Upper lobe of left lung (tissue), 6 donors: ENCODE measurements at regions not wholly inside any gene's neighbourhood (a gene's known extent, or its start where the extent isn't known, plus 50 kb on each side); places are given as distances from the start of the nearest gene placed in this dataset.

Experiments
- ATAC-seq, 2 donors: fragments of 200-7000 bp; cut with Tn5 transposase; one replicate each; pipeline ENCODE4 v1.9.1; 2022; ENCODE audit warnings: mild to moderate bottlenecking in 2 of 2, moderate library complexity in 2 of 2; ENCODE audit not compliant: low FRiP score in 2 of 2
- DNase-seq, 2 donors: peaks; one replicate each; pipeline ENCODE4 v3.0.0-alpha.2; 2019 to 2020
- H3K27ac ChIP-seq, 4 donors: fragments of 200-600 bp; sonication (generic); one replicate each; pipeline ENCODE4 v1.5.1; 2016 to 2019
- H3K27me3 ChIP-seq, 4 donors: fragments of 200-600 bp; sonication (generic); one replicate each; pipeline ENCODE4 v1.5.1; 2017 to 2019
- H3K36me3 ChIP-seq, 4 donors: fragments of 200-600 bp; sonication (generic); one replicate each; pipeline ENCODE4 v1.5.1; 2016 to 2019
- H3K4me1 ChIP-seq, 4 donors: fragments of 200-600 bp; sonication (generic); one replicate each; pipeline ENCODE4 v1.5.1; 2018 to 2019
- H3K4me3 ChIP-seq, 4 donors: fragments of 200-600 bp; sonication (generic); one replicate each; pipeline ENCODE4 v1.5.1; 2017 to 2019; ENCODE audit warnings: mild to moderate bottlenecking in 2 of 4, moderate library complexity in 1 of 4
- H3K9me3 ChIP-seq, 4 donors: fragments of 200-600 bp; sonication (generic); one replicate each; pipeline ENCODE4 v1.5.1; 2018 to 2019
- EP300 ChIP-seq, 4 donors: sonication (generic); formaldehyde crosslinking; IDR thresholded peaks; one replicate each; pipeline ENCODE4 v1.5.1; 2017; ENCODE audit warnings: antibody characterized with exemption in 4 of 4, control low read depth in 2 of 4
- POLR2A ChIP-seq, 4 donors: fragments of 450-650 bp; IDR thresholded peaks; one replicate each; pipeline ENCODE4 v1.5.1; 2016 to 2017; ENCODE audit warnings: antibody characterized with exemption in 4 of 4, mild to moderate bottlenecking in 2 of 4
- POLR2AphosphoS5 ChIP-seq, 2 donors: sonication (generic); formaldehyde crosslinking; IDR thresholded peaks; one replicate each; pipeline ENCODE4 v1.5.1; 2017; ENCODE audit warnings: antibody characterized with exemption in 2 of 2
- WGBS, 2 donors: methylation state at CpG; one replicate each; pipeline ENCODE4 v1.1.5; 2017 to 2018; 5-methylcytosine and 5-hydroxymethylcytosine counted together
- TF ChIP-seq, protein P1 (sequence below), 6 experiments: fragments of 450-650 bp in 4 of 6; fragments of 200-600 bp in 2 of 6; sonication (generic) in 2 of 6; IDR thresholded peaks; one replicate each; pipeline ENCODE4 v1.5.1; 2016 to 2019; ENCODE audit warnings: antibody characterized with exemption in 6 of 6
- donor health status: DM: no; HTN: no; CAD: no; lungs with moderate emphysema.
- donor health status: DM: no; HTN: yes; CAD: no; lungs with severe emphysema.

GRCh38 chr6:140366991-140367390 lies 992.5 kb upstream of the CITED2 start:
- H3K36me3 ChIP-seq: no peaks in the 10 kb centered on the region
- TF ChIP-seq, protein P1, sequence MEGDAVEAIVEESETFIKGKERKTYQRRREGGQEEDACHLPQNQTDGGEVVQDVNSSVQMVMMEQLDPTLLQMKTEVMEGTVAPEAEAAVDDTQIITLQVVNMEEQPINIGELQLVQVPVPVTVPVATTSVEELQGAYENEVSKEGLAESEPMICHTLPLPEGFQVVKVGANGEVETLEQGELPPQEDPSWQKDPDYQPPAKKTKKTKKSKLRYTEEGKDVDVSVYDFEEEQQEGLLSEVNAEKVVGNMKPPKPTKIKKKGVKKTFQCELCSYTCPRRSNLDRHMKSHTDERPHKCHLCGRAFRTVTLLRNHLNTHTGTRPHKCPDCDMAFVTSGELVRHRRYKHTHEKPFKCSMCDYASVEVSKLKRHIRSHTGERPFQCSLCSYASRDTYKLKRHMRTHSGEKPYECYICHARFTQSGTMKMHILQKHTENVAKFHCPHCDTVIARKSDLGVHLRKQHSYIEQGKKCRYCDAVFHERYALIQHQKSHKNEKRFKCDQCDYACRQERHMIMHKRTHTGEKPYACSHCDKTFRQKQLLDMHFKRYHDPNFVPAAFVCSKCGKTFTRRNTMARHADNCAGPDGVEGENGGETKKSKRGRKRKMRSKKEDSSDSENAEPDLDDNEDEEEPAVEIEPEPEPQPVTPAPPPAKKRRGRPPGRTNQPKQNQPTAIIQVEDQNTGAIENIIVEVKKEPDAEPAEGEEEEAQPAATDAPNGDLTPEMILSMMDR (IDR thresholded peaks at IDR 0.05): no peak
- TF ChIP-seq POLR2AphosphoS5 (IDR thresholded peaks at IDR 0.05) (no peak), EP300 (IDR thresholded peaks at IDR 0.05) (no peak), POLR2A (IDR thresholded peaks at IDR 0.05) (no peak)
- H3K4me3 ChIP-seq: no peak overlapping the region
- H3K9me3 ChIP-seq: peaks cover 0 to 13% (median 6%) of the 10 kb centered on the region in 4 donors
- H3K4me1 ChIP-seq: no peaks in the 10 kb centered on the region
- no peaks in the 10 kb centered on the region for H3K27me3 ChIP-seq
- no peak overlapping the region for H3K27ac ChIP-seq
- DNase-seq (no peak), ATAC-seq (no peak)

DNA sequence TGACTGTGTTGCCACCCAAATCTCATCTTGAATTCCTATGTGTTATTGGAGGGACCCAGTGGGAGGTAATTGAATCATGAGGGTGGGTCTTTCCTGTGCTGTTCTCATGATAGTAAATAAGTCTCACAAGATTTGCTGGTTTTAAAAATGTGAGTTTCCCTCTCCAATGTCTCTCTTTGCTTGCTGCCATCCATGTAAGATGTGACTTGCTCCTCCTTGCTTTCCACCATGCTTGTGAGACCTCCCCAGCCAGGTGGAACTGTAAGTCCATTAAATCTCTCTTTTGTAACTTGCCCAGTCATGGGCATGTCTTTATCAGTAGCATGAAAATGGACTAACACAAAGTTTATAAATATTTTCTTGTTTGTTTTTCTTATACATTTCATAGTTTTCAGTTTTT lies 990.5 kb upstream of the CITED2 start:
- DNase-seq (no peak), ATAC-seq (no peak)
- no peak overlapping the region for H3K4me3 ChIP-seq
- H3K36me3 ChIP-seq: no peaks in the 10 kb centered on the region
- H3K4me1 ChIP-seq: no peaks in the 10 kb centered on the region
- TF ChIP-seq EP300 (IDR thresholded peaks at IDR 0.05): no peak
- no peak for TF ChIP-seq POLR2AphosphoS5 (IDR thresholded peaks at IDR 0.05)
- no peak for TF ChIP-seq POLR2A (IDR thresholded peaks at IDR 0.05)
- TF ChIP-seq, protein P1 (IDR thresholded peaks at IDR 0.05): no peak
- H3K9me3 ChIP-seq: peaks cover 0 to 13% (median 6%) of the 10 kb centered on the region in 4 donors
- H3K27ac ChIP-seq: no peak overlapping the region
- H3K27me3 ChIP-seq: no peaks in the 10 kb centered on the region

GRCh38 chr6:140360651-140361050 lies 986.2 kb upstream of the CITED2 start:
- 43 to 70% methylated on average over 3 of the region's 3 CpGs for WGBS, 2 donors
- Histone ChIP-seq H3K27ac (no peak overlapping the region), H3K27me3 (no peaks in the 10 kb centered on the region), H3K9me3 (peaks cover 0 to 13% (median 6%) of the 10 kb centered on the region in 4 donors), H3K4me3 (no peak overlapping the region), H3K36me3 (no peaks in the 10 kb centered on the region), H3K4me1 (no peaks in the 10 kb centered on the region)
- DNase-seq: no peak
- TF ChIP-seq POLR2AphosphoS5 (IDR thresholded peaks at IDR 0.05): no peak
- no peak for TF ChIP-seq POLR2A (IDR thresholded peaks at IDR 0.05)
- no peak for TF ChIP-seq EP300 (IDR thresholded peaks at IDR 0.05)
- TF ChIP-seq, protein P1 (IDR thresholded peaks at IDR 0.05): no peak
- ATAC-seq: no peak

GRCh38 chr6:140355476-140355875 lies 981.0 kb upstream of the CITED2 start:
- DNase-seq (no peak), ATAC-seq (no peak)
- H3K4me1 ChIP-seq: no peaks in the 10 kb centered on the region
- no peak overlapping the region for H3K27ac ChIP-seq
- no peaks in the 10 kb centered on the region for H3K9me3 ChIP-seq
- no peaks in the 10 kb centered on the region for H3K27me3 ChIP-seq
- H3K36me3 ChIP-seq: no peaks in the 10 kb centered on the region
- TF ChIP-seq POLR2A (IDR thresholded peaks at IDR 0.05) (no peak), EP300 (IDR thresholded peaks at IDR 0.05) (no peak)
- no peak overlapping the region for H3K4me3 ChIP-seq
- 50 to 65% methylated on average over 1 of the region's 1 CpG for WGBS, 2 donors

- WGBS, 2 donors: 89 to 91% methylated on average over 1 of the region's 1 CpG
These were observed 979.8 kb upstream of the CITED2 start for GRCh38 chr6:140354296-140354695.

More at GRCh38 chr6:140354296-140354695, 979.8 kb upstream of the CITED2 start:
- no peak overlapping the region for H3K4me3 ChIP-seq
- no peaks in the 10 kb centered on the region for H3K9me3 ChIP-seq
- DNase-seq: no peak
- H3K36me3 ChIP-seq: no peaks in the 10 kb centered on the region
- TF ChIP-seq, protein P1 (IDR thresholded peaks at IDR 0.05): no peak
- TF ChIP-seq EP300 (IDR thresholded peaks at IDR 0.05) (no peak), POLR2A (IDR thresholded peaks at IDR 0.05) (no peak), POLR2AphosphoS5 (IDR thresholded peaks at IDR 0.05) (no peak)
- H3K27ac ChIP-seq: no peak overlapping the region
- H3K27me3 ChIP-seq: no peaks in the 10 kb centered on the region
- no peak for ATAC-seq
- H3K4me1 ChIP-seq: no peaks in the 10 kb centered on the region
